ENCODE measurements at regions not wholly inside any gene's neighbourhood (a gene's known extent, or its start where the extent isn't known, plus 50 kb on each side); places are given as distances from the start of the nearest gene placed in this dataset.

DNA sequence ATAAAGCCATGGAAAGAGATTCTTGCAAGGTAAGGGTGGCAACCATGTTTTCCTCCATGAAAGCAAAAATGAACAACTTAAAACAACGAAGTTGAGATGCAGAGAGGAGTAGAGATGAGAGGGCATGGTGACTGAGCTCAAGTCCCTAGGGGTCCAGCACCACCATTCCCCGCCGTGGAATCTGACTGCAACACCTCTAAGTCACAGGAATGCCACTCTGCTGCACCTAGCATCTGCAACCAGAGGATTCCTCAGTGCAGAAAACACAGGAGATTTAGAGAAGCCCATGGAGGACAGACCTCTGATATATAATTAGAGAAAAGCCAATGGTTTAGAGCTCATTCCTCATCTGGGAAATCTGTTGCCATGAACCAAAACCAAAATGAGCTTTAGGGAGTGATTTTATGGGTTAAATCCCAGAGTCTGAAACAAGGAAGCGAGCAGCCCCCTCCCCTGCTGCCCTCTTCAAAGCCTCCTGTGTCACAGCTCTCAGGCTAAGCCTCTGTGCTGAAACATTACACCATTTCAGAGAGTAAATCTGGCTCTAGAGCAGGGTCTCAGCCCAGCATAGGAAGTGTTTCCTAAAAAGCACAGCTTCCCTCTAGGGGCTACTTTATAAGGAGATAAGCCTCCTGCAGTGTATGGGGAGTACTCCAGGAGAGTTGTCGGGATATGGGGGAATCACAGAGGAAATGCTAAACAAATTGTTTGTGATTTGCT, 1043.6 kb downstream of the UQCRFS1 start:
- peak overlapping the region; percentile 83 for H3K27ac ChIP-seq (ENCODE audit: low read depth, low read length)
- H3K9me3 ChIP-seq (ENCODE audit: insufficient read depth, low read depth, low read length) = no peaks in the 10 kb centered on the region
- peaks cover 35% of the 10 kb centered on the region for H3K4me1 ChIP-seq (ENCODE audit: insufficient read depth, low read length)
- peak overlapping the region; percentile 54; the same call in 1 of the 2 replicates for H3K9ac ChIP-seq (ENCODE audit: low read depth, low read length)
- H3K36me3 ChIP-seq (ENCODE audit: insufficient read depth, low read length) = no peaks in the 10 kb centered on the region
- 16% methylated on average over 5 of the region's 5 CpGs for WGBS
- H3K4me3 ChIP-seq (ENCODE audit: low read length) = peak overlapping the region; percentile 16; the same call in 1 of the 2 replicates
- no peaks in the 10 kb centered on the region for H3K27me3 ChIP-seq (ENCODE audit: insufficient read depth, low read length)

DNA sequence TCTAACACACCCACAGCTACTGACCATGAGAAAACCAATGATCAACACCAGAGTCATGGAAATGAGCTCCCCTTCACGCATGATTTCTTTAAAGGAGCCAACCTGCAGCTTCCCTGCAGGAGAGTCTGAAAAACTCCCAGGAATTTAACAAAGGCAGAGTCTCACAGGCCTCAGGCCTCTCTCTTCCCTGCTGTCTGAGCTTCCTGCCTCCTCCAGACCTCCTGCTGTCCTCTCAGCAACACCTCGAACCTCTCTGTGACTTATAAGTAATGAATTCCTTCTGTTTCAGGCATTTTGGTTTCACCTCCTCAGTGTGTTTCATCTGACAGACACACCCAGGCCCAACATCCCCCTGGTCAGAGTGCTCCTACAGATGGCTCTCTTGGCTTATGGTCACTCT, 1044.4 kb downstream of the UQCRFS1 start:
- Histone ChIP-seq H3K27ac (ENCODE audit: low read depth, low read length) (peak overlapping the region; percentile 83), H3K9ac (ENCODE audit: low read depth, low read length) (peak overlapping the region; percentile 54; the same call in 1 of the 2 replicates), H3K9me3 (ENCODE audit: insufficient read depth, low read depth, low read length) (no peaks in the 10 kb centered on the region), H3K4me3 (ENCODE audit: low read length) (no peak overlapping the region), H3K36me3 (ENCODE audit: insufficient read depth, low read length) (no peaks in the 10 kb centered on the region), H3K27me3 (ENCODE audit: insufficient read depth, low read length) (no peaks in the 10 kb centered on the region), H3K4me1 (ENCODE audit: insufficient read depth, low read length) (peaks cover 42% of the 10 kb centered on the region)
- WGBS = 7% methylated on average over 2 of the region's 2 CpGs

DNA sequence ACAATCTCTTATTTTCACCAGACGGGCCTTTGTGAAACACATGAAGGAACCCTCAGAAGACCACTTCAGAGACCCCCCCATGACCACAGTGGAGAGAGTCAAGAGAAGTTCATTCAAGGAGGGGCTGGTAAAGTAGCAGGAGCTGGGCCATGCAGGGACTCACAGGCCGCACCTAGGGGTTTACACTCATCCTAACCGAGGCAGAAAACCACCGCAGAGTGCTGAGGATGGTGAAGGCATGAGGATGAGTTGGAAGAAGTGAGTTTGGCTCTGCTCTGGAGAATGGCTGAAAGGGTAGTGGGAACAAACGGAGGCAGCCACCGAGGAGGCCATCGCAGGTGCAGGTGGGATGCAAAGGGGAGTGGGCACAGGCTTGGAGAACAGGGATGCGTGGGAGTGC, 1046.9 kb downstream of the UQCRFS1 start:
- Histone ChIP-seq H3K9me3 (ENCODE audit: insufficient read depth, low read depth, low read length) (no peaks in the 10 kb centered on the region), H3K4me1 (ENCODE audit: insufficient read depth, low read length) (peaks cover 47% of the 10 kb centered on the region)

DNA sequence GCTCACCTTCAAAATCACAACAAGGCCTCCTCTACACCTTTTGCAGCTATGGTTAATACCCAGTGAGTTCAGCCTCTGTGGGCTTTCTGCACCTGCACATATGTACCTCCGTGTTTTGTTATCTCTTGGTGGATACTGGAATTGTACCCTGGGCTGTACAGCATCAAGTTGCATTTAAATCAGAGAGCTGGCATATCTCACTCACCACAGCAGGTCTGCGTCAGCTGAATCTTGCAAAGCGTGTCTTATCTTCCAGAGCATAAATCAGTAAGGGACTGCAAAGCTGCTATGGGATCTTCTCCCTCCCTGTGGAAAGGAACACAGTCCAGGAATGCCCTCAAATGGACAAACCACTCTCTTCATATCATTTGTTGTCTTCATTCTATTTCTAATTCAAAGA, 1048.7 kb downstream of the UQCRFS1 start:
- H3K4me3 ChIP-seq (ENCODE audit: low read length) = no peak overlapping the region
- no peaks in the 10 kb centered on the region for H3K27me3 ChIP-seq (ENCODE audit: insufficient read depth, low read length)
- H3K9me3 ChIP-seq (ENCODE audit: insufficient read depth, low read depth, low read length) = no peaks in the 10 kb centered on the region
- no peaks in the 10 kb centered on the region for H3K36me3 ChIP-seq (ENCODE audit: insufficient read depth, low read length)
- H3K9ac ChIP-seq (ENCODE audit: low read depth, low read length) = no peak overlapping the region
- H3K27ac ChIP-seq (ENCODE audit: low read depth, low read length) = no peak overlapping the region
- WGBS = 90% methylated on average over 3 of the region's 3 CpGs
- peaks cover 32% of the 10 kb centered on the region for H3K4me1 ChIP-seq (ENCODE audit: insufficient read depth, low read length)

More for the DNA sequence above, 1046.9 kb downstream of the UQCRFS1 start:
- Histone ChIP-seq H3K27me3 (ENCODE audit: insufficient read depth, low read length) (no peaks in the 10 kb centered on the region), H3K36me3 (ENCODE audit: insufficient read depth, low read length) (no peaks in the 10 kb centered on the region), H3K4me3 (ENCODE audit: low read length) (no peak overlapping the region), H3K27ac (ENCODE audit: low read depth, low read length) (no peak overlapping the region), H3K9ac (ENCODE audit: low read depth, low read length) (no peak overlapping the region)
- 82% methylated on average over 8 of the region's 8 CpGs for WGBS

DNA sequence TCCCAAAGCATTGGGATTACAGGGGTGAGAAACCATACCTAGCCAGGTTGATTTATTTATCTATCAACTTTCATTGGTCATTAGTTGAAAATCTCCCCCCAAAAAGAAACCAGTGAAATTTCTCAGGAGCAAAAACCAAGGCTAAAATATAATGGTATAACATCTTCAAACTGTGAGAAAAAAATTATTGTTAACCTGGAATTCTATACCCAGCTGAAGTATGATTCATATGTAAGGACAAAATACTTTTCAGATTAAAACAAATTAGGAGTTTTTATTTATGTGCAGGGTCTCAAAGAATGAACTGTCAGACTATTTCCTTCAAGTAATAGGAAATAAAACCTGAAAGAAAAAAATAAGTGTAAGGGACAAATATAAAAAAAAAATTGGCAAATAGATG, 1053.9 kb downstream of the UQCRFS1 start:
- H3K9ac ChIP-seq (ENCODE audit: low read depth, low read length) = no peak overlapping the region
- no peaks in the 10 kb centered on the region for H3K27me3 ChIP-seq (ENCODE audit: insufficient read depth, low read length)
- no peak overlapping the region for H3K4me3 ChIP-seq (ENCODE audit: low read length)
- no peak overlapping the region for H3K27ac ChIP-seq (ENCODE audit: low read depth, low read length)
- no peaks in the 10 kb centered on the region for H3K36me3 ChIP-seq (ENCODE audit: insufficient read depth, low read length)
- H3K9me3 ChIP-seq (ENCODE audit: insufficient read depth, low read depth, low read length) = no peaks in the 10 kb centered on the region
- peaks cover 10% of the 10 kb centered on the region for H3K4me1 ChIP-seq (ENCODE audit: insufficient read depth, low read length)

DNA sequence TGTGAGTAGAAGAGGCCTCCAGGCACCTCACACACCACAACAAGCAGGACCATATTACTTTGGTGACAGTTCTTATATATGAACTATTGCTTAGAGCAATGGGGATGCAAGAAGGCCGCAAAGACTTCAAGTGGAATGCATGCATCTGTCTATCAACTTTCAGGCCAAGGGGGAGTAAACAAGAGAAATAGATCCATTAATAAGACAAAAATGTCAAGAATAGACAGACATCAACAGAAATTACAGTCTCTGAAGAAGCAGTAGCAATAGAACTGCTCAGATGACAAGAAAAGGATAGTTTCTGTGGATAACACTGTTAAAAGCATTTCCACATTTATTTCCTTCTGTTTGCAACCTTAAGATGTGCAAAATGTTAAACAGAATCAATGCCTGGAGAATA, 1057.7 kb downstream of the UQCRFS1 start:
- Histone ChIP-seq H3K36me3 (ENCODE audit: insufficient read depth, low read length) (no peaks in the 10 kb centered on the region), H3K27me3 (ENCODE audit: insufficient read depth, low read length) (no peaks in the 10 kb centered on the region), H3K27ac (ENCODE audit: low read depth, low read length) (no peak overlapping the region), H3K9ac (ENCODE audit: low read depth, low read length) (no peak overlapping the region), H3K4me1 (ENCODE audit: insufficient read depth, low read length) (no peaks in the 10 kb centered on the region), H3K4me3 (ENCODE audit: low read length) (no peak overlapping the region), H3K9me3 (ENCODE audit: insufficient read depth, low read depth, low read length) (no peaks in the 10 kb centered on the region)
- WGBS = 100% methylated on average over 1 of the region's 1 CpG

DNA sequence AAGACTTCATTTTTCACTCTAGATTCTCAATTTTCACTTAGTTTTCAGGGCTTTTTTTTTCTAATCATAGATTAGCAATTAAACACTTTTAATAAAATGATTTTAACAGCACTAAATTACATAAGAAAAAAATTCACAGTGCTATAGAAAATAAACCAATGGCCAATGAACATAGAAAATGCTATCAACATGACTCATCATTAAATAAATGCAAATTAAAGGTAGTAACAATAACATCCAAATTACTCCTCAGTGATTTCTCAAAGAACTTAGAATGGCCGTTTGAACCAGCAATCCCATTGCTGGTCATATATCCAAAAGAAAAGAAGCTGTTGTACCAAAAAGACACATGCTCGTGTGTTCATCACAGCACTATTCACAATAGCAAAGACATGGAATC, 1058.9 kb downstream of the UQCRFS1 start:
- peaks cover 4% of the 10 kb centered on the region; the same call in 1 of the 2 replicates for H3K4me1 ChIP-seq (ENCODE audit: insufficient read depth, low read length)
- H3K4me3 ChIP-seq (ENCODE audit: low read length) = no peak overlapping the region
- WGBS = 99% methylated on average over 2 of the region's 2 CpGs
- no peaks in the 10 kb centered on the region for H3K27me3 ChIP-seq (ENCODE audit: insufficient read depth, low read length)
- no peaks in the 10 kb centered on the region for H3K9me3 ChIP-seq (ENCODE audit: insufficient read depth, low read depth, low read length)
- no peak overlapping the region for H3K27ac ChIP-seq (ENCODE audit: low read depth, low read length)
- H3K9ac ChIP-seq (ENCODE audit: low read depth, low read length) = no peak overlapping the region
- H3K36me3 ChIP-seq (ENCODE audit: insufficient read depth, low read length) = no peaks in the 10 kb centered on the region

DNA sequence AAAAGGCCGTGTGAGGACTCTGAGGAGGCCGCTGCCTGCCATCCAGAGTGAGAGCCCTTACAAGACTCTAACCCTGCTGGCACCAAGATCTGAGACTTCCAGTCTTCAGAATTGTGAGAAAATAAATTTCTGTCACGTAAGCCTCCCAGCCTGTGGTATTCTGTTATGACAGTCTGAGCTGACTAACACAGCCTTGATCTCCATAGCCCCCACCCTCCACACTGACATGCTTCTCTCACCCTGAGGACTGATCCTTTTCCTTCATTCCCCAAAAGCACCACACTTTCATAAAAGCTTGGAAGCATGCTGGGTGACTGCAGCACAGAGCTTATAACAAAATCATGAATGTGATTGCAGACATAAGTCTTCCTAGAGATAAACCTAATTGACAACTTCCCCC, 1059.8 kb downstream of the UQCRFS1 start:
- Histone ChIP-seq H3K4me3 (ENCODE audit: low read length) (no peak overlapping the region), H3K36me3 (ENCODE audit: insufficient read depth, low read length) (no peaks in the 10 kb centered on the region), H3K27ac (ENCODE audit: low read depth, low read length) (no peak overlapping the region), H3K27me3 (ENCODE audit: insufficient read depth, low read length) (no peaks in the 10 kb centered on the region), H3K9ac (ENCODE audit: low read depth, low read length) (no peak overlapping the region), H3K9me3 (ENCODE audit: insufficient read depth, low read depth, low read length) (no peaks in the 10 kb centered on the region), H3K4me1 (ENCODE audit: insufficient read depth, low read length) (peaks cover 4% of the 10 kb centered on the region; the same call in 1 of the 2 replicates)
- WGBS = 79% methylated on average over 3 of the region's 3 CpGs

DNA sequence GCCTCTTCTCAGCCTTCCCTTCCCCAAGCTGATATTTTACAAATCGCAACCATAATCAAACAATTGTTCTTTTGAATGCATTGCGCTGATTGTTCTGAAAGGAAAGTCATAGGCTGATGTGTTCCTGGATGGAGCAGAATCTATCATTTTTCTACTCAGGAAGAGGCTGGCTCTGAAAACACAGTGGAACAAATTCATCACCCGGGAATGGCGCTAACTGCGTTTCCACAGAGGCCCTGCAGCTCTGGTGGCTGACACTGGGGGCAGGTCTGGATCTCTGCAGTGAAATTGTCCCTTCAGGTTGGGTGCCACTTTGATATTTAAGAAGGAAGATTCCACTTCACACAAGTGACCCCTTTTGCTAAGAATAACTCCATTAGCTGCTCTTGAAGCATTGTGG, 1060.8 kb downstream of the UQCRFS1 start:
- no peaks in the 10 kb centered on the region for H3K27me3 ChIP-seq (ENCODE audit: insufficient read depth, low read length)
- 88% methylated on average over 5 of the region's 5 CpGs for WGBS
- no peak overlapping the region for H3K27ac ChIP-seq (ENCODE audit: low read depth, low read length)
- H3K4me3 ChIP-seq (ENCODE audit: low read length) = no peak overlapping the region
- no peaks in the 10 kb centered on the region for H3K36me3 ChIP-seq (ENCODE audit: insufficient read depth, low read length)
- peaks cover 4% of the 10 kb centered on the region; the same call in 1 of the 2 replicates for H3K4me1 ChIP-seq (ENCODE audit: insufficient read depth, low read length)
- no peaks in the 10 kb centered on the region for H3K9me3 ChIP-seq (ENCODE audit: insufficient read depth, low read depth, low read length)
- no peak overlapping the region for H3K9ac ChIP-seq (ENCODE audit: low read depth, low read length)

DNA sequence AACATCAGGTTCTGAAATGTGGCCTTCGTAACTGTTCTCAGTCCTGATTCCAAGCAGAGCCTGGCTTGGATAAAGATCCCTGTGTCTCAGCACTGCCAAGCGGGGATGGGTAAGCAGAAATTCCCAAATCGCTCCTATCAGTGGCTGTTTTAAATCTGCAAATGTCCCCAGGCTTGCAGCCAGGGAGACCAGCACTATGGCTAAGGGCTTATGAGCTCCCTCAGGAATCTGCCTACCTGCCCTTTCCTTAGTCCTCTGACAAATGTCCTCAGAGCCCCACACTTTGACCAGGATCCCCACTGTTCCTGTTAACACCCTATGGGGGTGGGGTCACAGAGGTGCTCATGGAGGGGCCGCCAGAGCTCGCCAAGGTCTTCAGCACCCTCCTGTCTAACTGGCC, 1062.8 kb downstream of the UQCRFS1 start:
- Histone ChIP-seq H3K27ac (ENCODE audit: low read depth, low read length) (no peak overlapping the region), H3K9me3 (ENCODE audit: insufficient read depth, low read depth, low read length) (no peaks in the 10 kb centered on the region), H3K9ac (ENCODE audit: low read depth, low read length) (no peak overlapping the region), H3K4me1 (ENCODE audit: insufficient read depth, low read length) (peaks cover 4% of the 10 kb centered on the region; the same call in 1 of the 2 replicates), H3K36me3 (ENCODE audit: insufficient read depth, low read length) (no peaks in the 10 kb centered on the region), H3K4me3 (ENCODE audit: low read length) (no peak overlapping the region), H3K27me3 (ENCODE audit: insufficient read depth, low read length) (no peaks in the 10 kb centered on the region)
- 81% methylated on average over 5 of the region's 5 CpGs for WGBS

DNA sequence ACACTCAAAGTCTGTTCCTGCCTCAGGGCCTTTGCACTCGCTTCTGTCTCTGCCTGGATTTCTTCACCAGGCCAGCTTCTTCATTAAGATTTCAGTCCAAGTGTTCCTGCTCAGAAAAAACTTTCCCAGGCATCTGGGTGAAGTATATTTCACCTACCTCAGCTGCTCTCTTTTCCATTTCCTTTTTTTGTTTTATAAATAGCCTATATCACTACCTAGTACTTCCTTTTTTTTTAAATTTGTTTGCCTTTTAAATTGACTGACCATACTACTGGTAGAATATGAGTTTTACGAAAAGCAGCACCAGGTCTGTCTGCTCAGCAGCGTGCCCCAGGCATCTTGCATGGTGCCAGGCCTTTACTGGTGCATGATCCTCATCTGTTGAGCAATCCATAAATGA, 1064.4 kb downstream of the UQCRFS1 start:
- Histone ChIP-seq H3K4me1 (ENCODE audit: insufficient read depth, low read length) (peaks cover 4% of the 10 kb centered on the region; the same call in 1 of the 2 replicates), H3K27ac (ENCODE audit: low read depth, low read length) (no peak overlapping the region), H3K4me3 (ENCODE audit: low read length) (no peak overlapping the region), H3K9me3 (ENCODE audit: insufficient read depth, low read depth, low read length) (no peaks in the 10 kb centered on the region), H3K36me3 (ENCODE audit: insufficient read depth, low read length) (no peaks in the 10 kb centered on the region), H3K9ac (ENCODE audit: low read depth, low read length) (no peak overlapping the region), H3K27me3 (ENCODE audit: insufficient read depth, low read length) (no peaks in the 10 kb centered on the region)
- 97% methylated on average over 3 of the region's 3 CpGs for whole genome bisulfite sequencing

DNA sequence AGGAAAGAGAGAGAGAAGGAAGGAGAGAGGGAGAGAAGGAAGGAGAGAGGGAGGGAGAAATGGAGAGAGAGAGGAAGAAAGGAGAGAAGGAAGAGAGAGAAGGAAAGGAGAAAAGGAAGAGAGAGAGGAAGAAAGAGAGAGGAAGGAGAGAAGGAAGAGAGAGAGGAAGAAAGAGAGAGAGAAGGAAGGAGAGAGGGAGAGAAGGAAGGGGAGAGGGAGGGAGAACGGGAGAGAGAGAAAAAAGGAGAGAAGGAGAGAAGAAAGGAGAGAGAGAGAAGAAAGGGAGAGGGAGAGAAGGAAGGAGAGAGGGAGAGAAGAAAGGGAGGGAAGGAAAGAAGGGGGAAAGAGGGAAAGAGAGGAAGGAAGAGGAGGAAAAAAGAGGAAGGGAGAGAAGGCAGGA, 1070.7 kb downstream of the UQCRFS1 start:
- H3K9ac ChIP-seq (ENCODE audit: low read depth, low read length) = no peak overlapping the region
- H3K27me3 ChIP-seq (ENCODE audit: insufficient read depth, low read length) = no peaks in the 10 kb centered on the region
- H3K27ac ChIP-seq (ENCODE audit: low read depth, low read length) = no peak overlapping the region
- WGBS = 84% methylated on average over 1 of the region's 1 CpG
- H3K4me1 ChIP-seq (ENCODE audit: insufficient read depth, low read length) = peaks cover 21% of the 10 kb centered on the region; the same call in 1 of the 2 replicates
- no peaks in the 10 kb centered on the region for H3K9me3 ChIP-seq (ENCODE audit: insufficient read depth, low read depth, low read length)
- H3K36me3 ChIP-seq (ENCODE audit: insufficient read depth, low read length) = no peaks in the 10 kb centered on the region
- no peak overlapping the region for H3K4me3 ChIP-seq (ENCODE audit: low read length)
